Spleen (tissue), 11 donors: ENCODE measurements at regions not wholly inside any gene's neighbourhood (a gene's known extent, or its start where the extent isn't known, plus 50 kb on each side); places are given as distances from the start of the nearest gene placed in this dataset.

Experiments
- DNase-seq: peaks from one replicate; pipeline ENCODE4 v3.0.0-alpha.2; 2020
- H3K27ac ChIP-seq, 8 donors: fragments of 200-600 bp; sonication (generic) in 7 of 8; 1 replicate in 4 of 8; 2 replicates in 4 of 8; pipeline versions ENCODE4 v1.5.0 to v1.8.0; 2016 to 2021; ENCODE audit warnings: inconsistent platforms in 4 of 8, mild to moderate bottlenecking in 4 of 8, moderate library complexity in 1 of 8
- H3K27me3 ChIP-seq, 7 donors: fragments of 200-600 bp; sonication (generic) in 6 of 7; replicated peaks in 1 of 7; 1 replicate in 4 of 7; 2 replicates in 3 of 7; pipeline versions ENCODE4 v1.5.0 to v1.8.0; 2016 to 2021; ENCODE audit warnings: inconsistent platforms in 3 of 7, mild to moderate bottlenecking in 1 of 7
- H3K36me3 ChIP-seq, 6 donors: fragments of 200-600 bp; sonication (generic) in 5 of 6; 1 replicate in 4 of 6; 2 replicates in 2 of 6; pipeline versions ENCODE4 v1.5.0 to v1.8.0; 2016 to 2021; ENCODE audit warnings: inconsistent platforms in 2 of 6
- H3K4me1 ChIP-seq, 6 donors: fragments of 200-600 bp; sonication (generic) in 5 of 6; 1 replicate in 3 of 6; 2 replicates in 3 of 6; pipeline versions ENCODE4 v1.5.0 to v1.8.0; 2016 to 2021; ENCODE audit warnings: inconsistent platforms in 3 of 6
- H3K4me3 ChIP-seq, 8 donors: fragments of 200-600 bp; sonication (generic) in 7 of 8; 1 replicate in 4 of 8; 2 replicates in 4 of 8; pipeline versions ENCODE4 v1.5.0 to v1.8.0; 2016 to 2021; ENCODE audit warnings: inconsistent platforms in 4 of 8, mild to moderate bottlenecking in 4 of 8, moderate library complexity in 2 of 8
- H3K9me3 ChIP-seq, 8 donors: fragments of 200-600 bp; sonication (generic) in 7 of 8; 1 replicate in 4 of 8; 2 replicates in 4 of 8; pipeline versions ENCODE4 v1.5.0 to v1.8.0; 2016 to 2021; ENCODE audit warnings: inconsistent platforms in 4 of 8
- POLR2A ChIP-seq, 3 donors: fragments of 450-650 bp; IDR thresholded peaks; one replicate each; pipeline ENCODE4 v1.5.1; 2017; ENCODE audit warnings: antibody characterized with exemption in 3 of 3, mild to moderate bottlenecking in 1 of 3
- POLR2AphosphoS5 ChIP-seq, 3 donors: sonication (generic); formaldehyde crosslinking; IDR thresholded peaks; one replicate each; pipeline ENCODE4 v1.5.1; 2017; ENCODE audit warnings: antibody characterized with exemption in 3 of 3
- WGBS, 5 donors: extraction: QIAGEN DNeasy Blood & Tissue Kit in 3 of 5; methylation state at CpG; one replicate each; pipeline versions ENCODE4 v1.1.5 to v1.1.7; 2013 to 2018; 5-methylcytosine and 5-hydroxymethylcytosine counted together
- intact Hi-C: fragments of 100-400 bp; cut with DNase I; formaldehyde crosslinking; loops from one replicate; pipeline ENCODE4 v1.15.0; 2023; ENCODE audit warnings: low total_unique reads
- TF ChIP-seq, protein P1 (sequence below), 11 experiments: fragments of 200-600 bp in 7 of 11; fragments of 450-650 bp in 4 of 11; sonication (generic) in 4 of 11; IDR thresholded peaks in 8 of 11; conservative IDR thresholded peaks in 3 of 11; 1 replicate in 7 of 11; 2 replicates in 4 of 11; pipeline versions ENCODE4 v1.4.0 to v1.8.0; 2016 to 2021; ENCODE audit warnings: antibody characterized with exemption in 11 of 11, inconsistent platforms in 4 of 11, mild to moderate bottlenecking in 1 of 11
- donor health status: healthy with polysubstance abuse.
- donor health status: DM: no; HTN: no; CAD: no; lungs with moderate emphysema.
- donor health status: DM: no; HTN: no; CAD: no.
- donor health status: Bipolar disorder and iron deficiency.
- donor health status: healthy.
- donor health status: DM: no; HTN: no; CAD: no.
- donor health status: DM: yes; HTN: yes; CAD: no.

GRCh38 chr5:74552101-74552500 is 88.4 kb downstream of the ENC1 start:
- Histone ChIP-seq H3K4me1 (no peaks in the 10 kb centered on the region), H3K4me3 (no peak overlapping the region), H3K36me3 (no peaks in the 10 kb centered on the region), H3K9me3 (no peaks in the 10 kb centered on the region), H3K27ac (no peak overlapping the region), H3K27me3 (peaks cover 0 to 4% (median 0%) of the 10 kb centered on the region in 7 donors)
- WGBS, 5 donors = 82 to 93% (median 86%) methylated on average over 4 of the region's 4 CpGs
- intact Hi-C loops = no loop called here
- DNase-seq = no peak
- TF ChIP-seq, protein P1, sequence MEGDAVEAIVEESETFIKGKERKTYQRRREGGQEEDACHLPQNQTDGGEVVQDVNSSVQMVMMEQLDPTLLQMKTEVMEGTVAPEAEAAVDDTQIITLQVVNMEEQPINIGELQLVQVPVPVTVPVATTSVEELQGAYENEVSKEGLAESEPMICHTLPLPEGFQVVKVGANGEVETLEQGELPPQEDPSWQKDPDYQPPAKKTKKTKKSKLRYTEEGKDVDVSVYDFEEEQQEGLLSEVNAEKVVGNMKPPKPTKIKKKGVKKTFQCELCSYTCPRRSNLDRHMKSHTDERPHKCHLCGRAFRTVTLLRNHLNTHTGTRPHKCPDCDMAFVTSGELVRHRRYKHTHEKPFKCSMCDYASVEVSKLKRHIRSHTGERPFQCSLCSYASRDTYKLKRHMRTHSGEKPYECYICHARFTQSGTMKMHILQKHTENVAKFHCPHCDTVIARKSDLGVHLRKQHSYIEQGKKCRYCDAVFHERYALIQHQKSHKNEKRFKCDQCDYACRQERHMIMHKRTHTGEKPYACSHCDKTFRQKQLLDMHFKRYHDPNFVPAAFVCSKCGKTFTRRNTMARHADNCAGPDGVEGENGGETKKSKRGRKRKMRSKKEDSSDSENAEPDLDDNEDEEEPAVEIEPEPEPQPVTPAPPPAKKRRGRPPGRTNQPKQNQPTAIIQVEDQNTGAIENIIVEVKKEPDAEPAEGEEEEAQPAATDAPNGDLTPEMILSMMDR (IDR thresholded peaks at IDR 0.05 in 8 of 11, conservative IDR thresholded peaks at IDR 0.05 in 3 of 11) = no peak
- TF ChIP-seq POLR2A (IDR thresholded peaks at IDR 0.05) (no peak), POLR2AphosphoS5 (IDR thresholded peaks at IDR 0.05) (no peak)

DNA sequence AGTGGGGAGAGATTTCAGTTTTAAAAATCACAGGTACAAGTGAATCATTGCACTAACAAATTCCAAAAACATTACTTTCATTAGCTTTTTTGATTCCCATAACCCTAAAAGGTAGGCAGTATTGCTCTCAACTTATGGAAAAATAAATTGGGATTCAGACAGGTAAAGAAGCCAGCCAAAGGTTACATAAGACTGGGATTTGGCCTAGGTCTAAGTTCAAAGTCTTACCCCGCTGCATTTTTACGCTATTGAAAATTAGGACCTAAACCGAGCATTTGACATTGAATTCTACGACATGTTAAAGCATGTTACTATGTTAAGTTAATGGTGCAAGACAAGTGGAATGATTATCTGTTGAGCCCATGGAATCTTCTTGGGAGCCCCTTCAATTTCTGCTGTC is 89.6 kb downstream of the ENC1 start:
- Histone ChIP-seq H3K27me3 (peaks cover 0 to 4% (median 0%) of the 10 kb centered on the region in 7 donors), H3K4me1 (no peaks in the 10 kb centered on the region), H3K27ac (no peak overlapping the region), H3K4me3 (no peak overlapping the region), H3K36me3 (no peaks in the 10 kb centered on the region), H3K9me3 (no peaks in the 10 kb centered on the region)
- WGBS, 5 donors = 71 to 98% (median 87%) methylated on average over 4 of the region's 4 CpGs
- intact Hi-C loops = no loop called here
- TF ChIP-seq POLR2A (IDR thresholded peaks at IDR 0.05) (no peak), POLR2AphosphoS5 (IDR thresholded peaks at IDR 0.05) (no peak)
- TF ChIP-seq, protein P1 (IDR thresholded peaks at IDR 0.05 in 8 of 11, conservative IDR thresholded peaks at IDR 0.05 in 3 of 11) = no peak
- no peak for DNase-seq

GRCh38 chr5:74549384-74549783 is 91.1 kb downstream of the ENC1 start:
- DNase-seq = no peak
- Histone ChIP-seq H3K4me3 (no peak overlapping the region), H3K27me3 (peaks cover 0 to 4% (median 0%) of the 10 kb centered on the region in 7 donors), H3K4me1 (no peaks in the 10 kb centered on the region), H3K9me3 (no peaks in the 10 kb centered on the region), H3K27ac (no peak overlapping the region), H3K36me3 (no peaks in the 10 kb centered on the region)
- TF ChIP-seq POLR2A (IDR thresholded peaks at IDR 0.05) (no peak), POLR2AphosphoS5 (IDR thresholded peaks at IDR 0.05) (no peak)
- TF ChIP-seq, protein P1 (IDR thresholded peaks at IDR 0.05 in 8 of 11, conservative IDR thresholded peaks at IDR 0.05 in 3 of 11) = no peak
- WGBS, 5 donors = 79 to 92% (median 83%) methylated on average over 3 of the region's 3 CpGs
- intact Hi-C loops = no loop called here

GRCh38 chr5:74546796-74547195 is 93.7 kb downstream of the ENC1 start:
- intact Hi-C loops = no loop called here
- peaks cover 0 to 4% (median 0%) of the 10 kb centered on the region in 7 donors for H3K27me3 ChIP-seq
- H3K27ac ChIP-seq = no peak overlapping the region
- H3K4me1 ChIP-seq = peaks cover 0 to 13% (median 6%) of the 10 kb centered on the region in 6 donors
- no peaks in the 10 kb centered on the region for H3K36me3 ChIP-seq
- H3K4me3 ChIP-seq = no peak overlapping the region
- 88 to 98% (median 93%) methylated on average over 1 of the region's 1 CpG for WGBS, 5 donors
- no peak for DNase-seq
- H3K9me3 ChIP-seq = no peaks in the 10 kb centered on the region
- TF ChIP-seq POLR2AphosphoS5 (IDR thresholded peaks at IDR 0.05) = no peak
- TF ChIP-seq, protein P1 (IDR thresholded peaks at IDR 0.05 in 8 of 11, conservative IDR thresholded peaks at IDR 0.05 in 3 of 11) = no peak
- TF ChIP-seq POLR2A (IDR thresholded peaks at IDR 0.05) = no peak
